Astrocyte of the spinal cord (primary cell): ENCODE measurements at regions not wholly inside any gene's neighbourhood (a gene's known extent, or its start where the extent isn't known, plus 50 kb on each side); places are given as distances from the start of the nearest gene placed in this dataset.

Experiments used
- DNase-seq: peaks from one replicate; pipeline ENCODE4 v3.0.0; 2011; ENCODE audit warnings: low read depth, low spot score
- H3K4me3 ChIP-seq: 2 replicates; pipeline ENCODE4 v1.5.1; 2011; ENCODE audit warnings: low read depth, mild to moderate bottlenecking, low read length, moderate library complexity
- in situ Hi-C: cut with HindIII; loops from 2 replicates; pipeline ENCODE4 v1.10.0; 2017; ENCODE audit warnings: low sequenced_read_pairs
- TF ChIP-seq, protein P1 (sequence below): IDR thresholded peaks from 2 replicates; pipeline ENCODE4 v1.5.1; 2012; ENCODE audit warnings: low read depth, mild to moderate bottlenecking, low read length, inconsistent platforms

DNA sequence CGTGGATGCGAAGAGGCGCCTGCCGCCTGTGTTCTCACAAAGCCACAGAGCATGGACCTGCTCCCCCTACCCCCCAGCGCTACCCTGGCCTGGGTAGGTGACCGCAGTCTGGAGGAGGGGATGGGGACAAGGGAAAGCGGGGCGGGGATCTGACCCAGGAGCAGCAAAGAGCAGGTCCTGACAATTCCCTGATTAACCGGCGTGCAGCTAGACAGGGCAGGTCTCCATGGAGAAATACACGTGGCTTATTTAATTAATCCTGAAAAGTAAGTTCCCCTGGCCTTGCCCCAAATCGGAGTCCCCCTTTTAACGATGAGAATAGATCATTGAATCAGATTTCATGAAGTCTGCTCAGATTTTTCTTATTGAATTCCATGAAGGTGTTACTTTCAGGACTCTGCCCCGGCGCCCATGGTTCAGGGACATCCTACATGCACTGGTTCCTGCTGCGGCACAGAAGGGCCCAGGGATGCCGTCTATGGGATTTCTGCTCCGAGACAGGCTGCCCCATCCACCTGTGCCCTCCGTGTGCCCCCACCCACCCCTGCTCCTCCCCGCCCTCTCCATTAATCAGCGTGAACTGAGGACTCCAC is 251.0 kb upstream of the SFSWAP start:
- in situ Hi-C loops: no loop called here
- no peak overlapping the region for H3K4me3 ChIP-seq
- TF ChIP-seq, protein P1, sequence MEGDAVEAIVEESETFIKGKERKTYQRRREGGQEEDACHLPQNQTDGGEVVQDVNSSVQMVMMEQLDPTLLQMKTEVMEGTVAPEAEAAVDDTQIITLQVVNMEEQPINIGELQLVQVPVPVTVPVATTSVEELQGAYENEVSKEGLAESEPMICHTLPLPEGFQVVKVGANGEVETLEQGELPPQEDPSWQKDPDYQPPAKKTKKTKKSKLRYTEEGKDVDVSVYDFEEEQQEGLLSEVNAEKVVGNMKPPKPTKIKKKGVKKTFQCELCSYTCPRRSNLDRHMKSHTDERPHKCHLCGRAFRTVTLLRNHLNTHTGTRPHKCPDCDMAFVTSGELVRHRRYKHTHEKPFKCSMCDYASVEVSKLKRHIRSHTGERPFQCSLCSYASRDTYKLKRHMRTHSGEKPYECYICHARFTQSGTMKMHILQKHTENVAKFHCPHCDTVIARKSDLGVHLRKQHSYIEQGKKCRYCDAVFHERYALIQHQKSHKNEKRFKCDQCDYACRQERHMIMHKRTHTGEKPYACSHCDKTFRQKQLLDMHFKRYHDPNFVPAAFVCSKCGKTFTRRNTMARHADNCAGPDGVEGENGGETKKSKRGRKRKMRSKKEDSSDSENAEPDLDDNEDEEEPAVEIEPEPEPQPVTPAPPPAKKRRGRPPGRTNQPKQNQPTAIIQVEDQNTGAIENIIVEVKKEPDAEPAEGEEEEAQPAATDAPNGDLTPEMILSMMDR: no peak
- DNase-seq: no peak

DNA sequence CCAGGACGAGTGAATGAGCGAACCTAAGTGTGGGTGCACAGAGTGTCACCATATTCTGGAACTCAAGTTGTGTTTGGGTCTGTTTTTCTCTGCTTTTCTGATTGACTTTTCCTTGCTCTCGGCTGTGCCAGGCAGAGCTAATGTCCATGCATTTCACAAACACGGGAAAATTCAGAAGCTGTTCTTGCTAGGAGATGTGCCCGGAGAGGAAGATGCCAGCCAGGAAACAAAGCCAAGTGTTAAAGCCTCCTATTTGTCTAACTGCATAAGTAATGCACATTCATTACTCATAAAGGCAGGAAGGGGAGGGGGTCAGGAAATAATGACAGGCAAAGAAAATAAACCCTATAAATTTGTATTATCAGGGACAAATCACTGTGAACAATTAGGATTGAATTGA is 250.4 kb upstream of the SFSWAP start:
- H3K4me3 ChIP-seq: no peak overlapping the region
- TF ChIP-seq, protein P1: no peak
- in situ Hi-C loops: no loop called here
- DNase-seq: no peak

DNA sequence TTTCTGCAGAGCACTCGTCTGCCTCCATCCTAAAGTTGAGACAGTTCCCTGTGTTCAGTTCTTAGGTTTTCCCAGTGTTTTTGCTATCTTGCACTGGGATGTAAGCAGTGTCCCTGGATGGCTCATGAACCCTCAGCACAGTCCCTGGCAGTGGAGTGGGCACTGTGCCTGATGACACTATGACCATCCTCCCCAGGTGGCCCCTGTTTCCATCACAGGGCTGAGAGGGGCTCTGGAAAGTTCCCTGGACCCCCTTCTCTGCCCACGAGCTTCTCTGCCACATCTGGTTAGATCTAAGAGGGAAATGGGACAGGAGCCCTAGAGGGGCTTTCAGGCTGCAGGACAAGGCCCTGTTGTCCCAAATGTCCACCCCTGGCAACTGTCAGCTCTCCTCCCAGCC is 249.8 kb upstream of the SFSWAP start:
- in situ Hi-C loops: no loop called here
- TF ChIP-seq, protein P1: no peak
- no peak overlapping the region for H3K4me3 ChIP-seq
- no peak for DNase-seq

- no peak for DNase-seq
- TF ChIP-seq, protein P1: no peak
- H3K4me3 ChIP-seq: no peak overlapping the region
- in situ Hi-C loops: no loop called here
Observed at GRCh38 chr12:131463174-131463573, 247.7 kb upstream of the SFSWAP start.

- in situ Hi-C loops: no loop called here
- H3K4me3 ChIP-seq: no peak overlapping the region
- TF ChIP-seq, protein P1: no peak
- no peak for DNase-seq
Observed at GRCh38 chr12:131464081-131464480, 246.8 kb upstream of the SFSWAP start.

DNA sequence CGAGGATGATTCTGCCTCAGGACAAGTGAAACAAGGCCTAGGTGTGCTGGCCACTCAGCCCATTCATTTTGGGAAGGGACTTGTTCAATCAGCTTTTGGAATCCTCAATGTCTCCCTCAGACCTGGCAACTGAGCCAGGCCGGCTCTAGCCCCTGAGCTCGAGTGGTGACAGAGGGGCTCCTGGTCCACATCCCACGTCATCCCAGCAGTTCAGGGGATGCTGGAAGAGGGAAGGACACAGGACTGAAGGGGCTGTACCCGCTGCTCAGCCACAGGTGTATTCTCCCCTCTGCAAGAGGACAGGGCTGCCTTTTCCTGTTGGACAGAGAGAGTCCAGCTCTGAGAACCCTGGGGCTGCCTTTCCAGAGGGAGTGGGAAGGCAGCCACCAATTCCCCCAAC is 244.6 kb upstream of the SFSWAP start:
- TF ChIP-seq, protein P1: no peak
- H3K4me3 ChIP-seq: no peak overlapping the region
- in situ Hi-C loops: no loop called here
- no peak for DNase-seq

GRCh38 chr12:131466932-131467331 is 244.0 kb upstream of the SFSWAP start:
- TF ChIP-seq, protein P1: no peak
- no peak for DNase-seq
- no peak overlapping the region for H3K4me3 ChIP-seq
- in situ Hi-C loops: no loop called here
